Fibroblast of villous mesenchyme (primary cell): ENCODE measurements at regions not wholly inside any gene's neighbourhood (a gene's known extent, or its start where the extent isn't known, plus 50 kb on each side); places are given as distances from the start of the nearest gene placed in this dataset.
"Not testable (repeated sequence)": the region's sequence is repeated elsewhere in the genome, so short reads cannot be mapped to it uniquely, and the experiment has no call there.

Experiments used
- DNase-seq: peaks from one replicate; pipeline ENCODE4 v3.0.0-alpha.2; 2010; ENCODE audit warnings: low read depth
- H3K4me3 ChIP-seq: 2 replicates; pipeline ENCODE4 v1.5.1; 2011; ENCODE audit warnings: low read depth, mild to moderate bottlenecking, low read length
- TF ChIP-seq, protein P1 (sequence below): IDR thresholded peaks from 2 replicates; pipeline ENCODE4 v1.5.1; 2012; ENCODE audit warnings: low read depth, mild to moderate bottlenecking, low read length; ENCODE audit not compliant: insufficient read depth

GRCh38 chrX:65127842-65128241 lies 151.6 kb upstream of the ZC4H2 start:
- no peak overlapping the region for H3K4me3 ChIP-seq
- TF ChIP-seq, protein P1, sequence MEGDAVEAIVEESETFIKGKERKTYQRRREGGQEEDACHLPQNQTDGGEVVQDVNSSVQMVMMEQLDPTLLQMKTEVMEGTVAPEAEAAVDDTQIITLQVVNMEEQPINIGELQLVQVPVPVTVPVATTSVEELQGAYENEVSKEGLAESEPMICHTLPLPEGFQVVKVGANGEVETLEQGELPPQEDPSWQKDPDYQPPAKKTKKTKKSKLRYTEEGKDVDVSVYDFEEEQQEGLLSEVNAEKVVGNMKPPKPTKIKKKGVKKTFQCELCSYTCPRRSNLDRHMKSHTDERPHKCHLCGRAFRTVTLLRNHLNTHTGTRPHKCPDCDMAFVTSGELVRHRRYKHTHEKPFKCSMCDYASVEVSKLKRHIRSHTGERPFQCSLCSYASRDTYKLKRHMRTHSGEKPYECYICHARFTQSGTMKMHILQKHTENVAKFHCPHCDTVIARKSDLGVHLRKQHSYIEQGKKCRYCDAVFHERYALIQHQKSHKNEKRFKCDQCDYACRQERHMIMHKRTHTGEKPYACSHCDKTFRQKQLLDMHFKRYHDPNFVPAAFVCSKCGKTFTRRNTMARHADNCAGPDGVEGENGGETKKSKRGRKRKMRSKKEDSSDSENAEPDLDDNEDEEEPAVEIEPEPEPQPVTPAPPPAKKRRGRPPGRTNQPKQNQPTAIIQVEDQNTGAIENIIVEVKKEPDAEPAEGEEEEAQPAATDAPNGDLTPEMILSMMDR: no peak
- no peak for DNase-seq

- DNase-seq: no peak
- TF ChIP-seq, protein P1: no peak
- H3K4me3 ChIP-seq: no peak overlapping the region
Measured at GRCh38 chrX:65098851-65099250, 122.6 kb upstream of the ZC4H2 start.

- H3K4me3 ChIP-seq: no peak overlapping the region
- DNase-seq: no peak
- TF ChIP-seq, protein P1: no peak
Measured at GRCh38 chrX:65093658-65094057, 117.4 kb upstream of the ZC4H2 start.

- TF ChIP-seq, protein P1: no peak
- H3K4me3 ChIP-seq: no peak overlapping the region
- DNase-seq: no peak
Measured at GRCh38 chrX:65073233-65073632, 97.0 kb upstream of the ZC4H2 start.

DNA sequence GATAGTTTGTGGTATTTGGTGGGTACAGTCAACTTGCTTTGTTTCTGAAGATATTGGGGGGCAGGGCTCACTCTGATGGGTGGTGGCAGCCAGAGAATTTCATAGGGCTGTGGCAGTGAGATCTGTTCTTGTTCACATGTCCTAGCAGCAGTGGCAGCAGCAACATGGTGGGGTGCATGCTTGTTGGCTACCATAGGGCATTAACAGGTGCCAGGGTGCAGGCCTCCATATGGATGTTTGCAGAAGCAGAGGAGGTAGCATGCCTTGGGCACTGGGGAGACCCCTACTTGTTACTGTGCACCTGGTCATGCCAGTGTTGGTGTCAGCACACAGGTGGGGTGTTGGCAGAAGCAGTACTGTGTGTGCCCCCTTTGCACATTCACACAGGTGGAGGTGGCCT lies 96.3 kb upstream of the ZC4H2 start:
- TF ChIP-seq, protein P1: no peak
- no peak overlapping the region for H3K4me3 ChIP-seq

GRCh38 chrX:65058626-65059025 lies 82.4 kb upstream of the ZC4H2 start:
- not testable (repeated sequence) for H3K4me3 ChIP-seq, DNase-seq

More for the DNA sequence above, 96.3 kb upstream of the ZC4H2 start:
- DNase-seq: no peak

DNA sequence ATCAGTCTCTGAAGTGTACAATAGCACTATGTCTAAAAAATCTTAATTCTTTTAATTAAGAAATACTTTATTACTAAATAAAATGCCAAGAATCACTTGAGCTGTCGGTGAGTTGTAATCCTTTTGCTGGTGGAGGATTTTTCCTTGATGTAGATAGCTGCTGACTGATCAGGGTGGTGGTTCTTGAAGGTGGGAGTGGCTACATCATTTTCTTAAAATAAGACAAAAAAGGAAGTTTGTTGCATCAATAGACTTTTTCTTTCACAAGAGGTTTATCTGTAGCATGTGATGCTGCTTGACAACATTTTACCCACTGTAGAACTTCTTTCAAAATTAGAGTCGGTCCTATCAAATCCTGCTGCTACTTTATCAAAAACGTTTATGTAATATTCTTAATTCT lies 68.8 kb upstream of the ZC4H2 start:
- DNase-seq: no peak
- H3K4me3 ChIP-seq: no peak overlapping the region
- TF ChIP-seq, protein P1: no peak

DNA sequence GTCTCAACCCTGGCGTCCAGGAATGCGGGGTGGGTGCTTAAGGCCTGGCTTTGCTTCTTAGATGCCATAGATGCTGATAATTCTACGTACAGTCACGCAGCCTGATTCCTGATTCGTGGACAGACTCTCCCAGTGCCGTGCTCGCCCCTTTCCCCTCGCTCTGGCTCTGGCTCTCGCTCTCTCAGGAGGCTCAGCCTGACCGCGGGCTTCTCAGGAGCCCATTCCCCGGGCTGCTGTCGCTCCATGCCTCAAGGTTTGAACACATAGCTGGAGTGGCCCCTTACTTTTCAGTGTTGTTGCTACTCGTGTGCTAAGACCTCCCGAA lies 59.2 kb upstream of the ZC4H2 start:
- peak; percentile 18 for DNase-seq
- H3K4me3 ChIP-seq: peak overlapping the region; percentile 44
- TF ChIP-seq, protein P1: no peak
